ENCODE measurements at regions not wholly inside any gene's neighbourhood (a gene's known extent, or its start where the extent isn't known, plus 50 kb on each side); places are given as distances from the start of the nearest gene placed in this dataset.

- TF ChIP-seq EZH2 (IDR thresholded peaks at IDR 0.05; ENCODE audit: low read depth) (no peak), CTCF (conservative IDR thresholded peaks at IDR 0.05) (no peak)
Measured at GRCh38 chr1:239128541-239128940, 257.8 kb upstream of the CHRM3 start.
